Prostate gland (tissue), 2 donors: ENCODE measurements at regions not wholly inside any gene's neighbourhood (a gene's known extent, or its start where the extent isn't known, plus 50 kb on each side); places are given as distances from the start of the nearest gene placed in this dataset.

Experiments
- DNase-seq: peaks from one replicate; pipeline ENCODE4 v3.0.0-alpha.2; 2019; ENCODE audit warnings: low spot score
- H3K27ac ChIP-seq, 2 donors: fragments of 200-600 bp; sonication (generic); 2 replicates each; pipeline ENCODE4 v1.5.1; 2017 to 2019
- H3K27me3 ChIP-seq: fragments of 200-600 bp; sonication (generic); replicated peaks from 2 replicates; pipeline ENCODE4 v1.5.1; 2019; ENCODE audit not compliant: insufficient read depth
- H3K36me3 ChIP-seq, 2 donors: fragments of 200-600 bp; sonication (generic); 1 replicate in 1 of 2; 2 replicates in 1 of 2; pipeline versions ENCODE4 v1.5.1 to v1.8.1; 2017 to 2019
- H3K4me1 ChIP-seq: fragments of 200-600 bp; sonication (generic); replicated peaks from 2 replicates; pipeline ENCODE4 v1.5.1; 2019
- H3K4me3 ChIP-seq, 2 donors: fragments of 200-600 bp; sonication (generic); 2 replicates each; pipeline ENCODE4 v1.5.1; 2017 to 2019
- H3K9me3 ChIP-seq: fragments of 200-600 bp; sonication (generic); 2 replicates; pipeline ENCODE4 v1.5.1; 2017
- CTCF ChIP-seq, 4 experiments: fragments of 200-600 bp in 2 of 4; fragments of 450-650 bp in 2 of 4; sonication (generic) in 2 of 4; IDR thresholded peaks; 1 replicate in 3 of 4; 2 replicates in 1 of 4; pipeline ENCODE4 v1.5.1; 2016 to 2019; ENCODE audit warnings: antibody characterized with exemption in 4 of 4, mild to moderate bottlenecking in 2 of 4, moderate library complexity in 2 of 4
- POLR2A ChIP-seq: fragments of 450-650 bp; IDR thresholded peaks from one replicate; pipeline ENCODE4 v1.6.1; 2016; ENCODE audit warnings: antibody characterized with exemption, mild to moderate bottlenecking
- POLR2AphosphoS5 ChIP-seq: sonication (generic); formaldehyde crosslinking; IDR thresholded peaks from one replicate; pipeline ENCODE4 v1.6.1; 2017; ENCODE audit warnings: antibody characterized with exemption
- WGBS: methylation state at CpG from one replicate; pipeline ENCODE4 v1.1.5; 2018; 5-methylcytosine and 5-hydroxymethylcytosine counted together
- intact Hi-C: fragments of 100-400 bp; cut with DNase I; formaldehyde crosslinking; loops from one replicate; pipeline ENCODE4 v1.14.2; 2022

- H3K4me1 ChIP-seq: no peaks in the 10 kb centered on the region
- H3K27ac ChIP-seq: no peak overlapping the region
- TF ChIP-seq POLR2AphosphoS5 (no peak), CTCF (IDR thresholded peaks at IDR 0.05) (no peak), POLR2A (no peak)
- WGBS: 99% methylated on average over 7 of the region's 7 CpGs
- no peak for DNase-seq
- H3K27me3 ChIP-seq: no peaks in the 10 kb centered on the region
- H3K4me3 ChIP-seq: no peak overlapping the region
- no peaks in the 10 kb centered on the region for H3K9me3 ChIP-seq
- intact Hi-C loops: loop anchor here (5.0 to 10.0 kb wide), 3 partner anchors 254 to 417 kb away; partner anchors contain the start of gene COL6A3
- H3K36me3 ChIP-seq: no peaks in the 10 kb centered on the region
Observed at GRCh38 chr2:237158194-237158593, 72.5 kb downstream of the COPS8 start.

GRCh38 chr2:237159006-237159911 lies 73.6 kb downstream of the COPS8 start:
- H3K27me3 ChIP-seq: no peaks in the 10 kb centered on the region
- TF ChIP-seq CTCF (IDR thresholded peaks at IDR 0.05) (no peak), POLR2AphosphoS5 (no peak), POLR2A (no peak)
- no peak for DNase-seq
- H3K4me1 ChIP-seq: no peaks in the 10 kb centered on the region
- no peak overlapping the region for H3K4me3 ChIP-seq
- H3K36me3 ChIP-seq: no peaks in the 10 kb centered on the region
- intact Hi-C loops: loop anchor here (5.0 to 10.0 kb wide), 3 partner anchors 253 to 416 kb away; partner anchors contain the start of gene COL6A3
- H3K9me3 ChIP-seq: no peaks in the 10 kb centered on the region
- no peak overlapping the region for H3K27ac ChIP-seq
- WGBS: 82% methylated on average over 10 of the region's 10 CpGs

- Histone ChIP-seq H3K9me3 (no peaks in the 10 kb centered on the region), H3K27ac (peak overlapping the region in 1 of 2 donors; percentile 9), H3K36me3 (no peaks in the 10 kb centered on the region), H3K4me1 (no peaks in the 10 kb centered on the region), H3K27me3 (no peaks in the 10 kb centered on the region), H3K4me3 (no peak overlapping the region)
- no peak for DNase-seq
- TF ChIP-seq POLR2AphosphoS5 (no peak), POLR2A (no peak), CTCF (IDR thresholded peaks at IDR 0.05) (no peak)
- intact Hi-C loops: no loop called here
- 94% methylated on average over 9 of the region's 9 CpGs for WGBS
Observed at GRCh38 chr2:237160271-237160919, 74.7 kb downstream of the COPS8 start.

- Histone ChIP-seq H3K4me3 (no peak overlapping the region), H3K4me1 (no peaks in the 10 kb centered on the region), H3K9me3 (no peaks in the 10 kb centered on the region), H3K27me3 (no peaks in the 10 kb centered on the region), H3K36me3 (no peaks in the 10 kb centered on the region), H3K27ac (peak overlapping the region; percentile 9 to 34)
- 68% methylated on average over 5 of the region's 5 CpGs for WGBS
- no peak for DNase-seq
- intact Hi-C loops: no loop called here
- TF ChIP-seq POLR2A: no peak
- no peak for TF ChIP-seq POLR2AphosphoS5
- TF ChIP-seq CTCF (IDR thresholded peaks at IDR 0.05): no peak
Observed at GRCh38 chr2:237161189-237161588, 75.5 kb downstream of the COPS8 start.
